AG09319 (cell line): ENCODE measurements at regions not wholly inside any gene's neighbourhood (a gene's known extent, or its start where the extent isn't known, plus 50 kb on each side); places are given as distances from the start of the nearest gene placed in this dataset.

Experiments
- DNase-seq: peaks from one replicate; pipeline ENCODE4 v3.0.0-alpha.2; 2010; ENCODE audit warnings: low read depth; ENCODE audit errors: extremely low read depth
- CTCF ChIP-seq: IDR thresholded peaks from 2 replicates; pipeline ENCODE4 v1.5.1; 2011; ENCODE audit warnings: low read depth, mild to moderate bottlenecking, inconsistent platforms, low read length, moderate library complexity

DNA sequence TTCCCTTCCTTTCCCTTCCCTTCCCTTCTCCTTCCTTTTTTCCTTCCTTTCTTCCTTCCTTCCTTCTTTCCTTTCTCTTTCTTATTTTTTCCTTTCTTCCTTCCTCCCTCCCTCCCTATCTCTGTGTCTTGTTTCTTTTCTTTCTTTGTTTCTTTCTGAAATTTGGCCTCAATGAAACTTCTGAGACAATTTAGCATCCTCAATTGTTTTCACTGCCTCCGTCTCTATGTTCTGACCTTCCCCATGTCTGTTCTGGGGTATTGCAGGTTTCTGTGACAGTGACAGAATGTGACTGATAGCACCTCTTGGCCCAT is 81.7 kb upstream of the PAX1 start:
- TF ChIP-seq CTCF: no peak
- no peak for DNase-seq

GRCh38 chr20:21623074-21623780 is 82.2 kb upstream of the PAX1 start:
- no peak for DNase-seq
- TF ChIP-seq CTCF: no peak

DNA sequence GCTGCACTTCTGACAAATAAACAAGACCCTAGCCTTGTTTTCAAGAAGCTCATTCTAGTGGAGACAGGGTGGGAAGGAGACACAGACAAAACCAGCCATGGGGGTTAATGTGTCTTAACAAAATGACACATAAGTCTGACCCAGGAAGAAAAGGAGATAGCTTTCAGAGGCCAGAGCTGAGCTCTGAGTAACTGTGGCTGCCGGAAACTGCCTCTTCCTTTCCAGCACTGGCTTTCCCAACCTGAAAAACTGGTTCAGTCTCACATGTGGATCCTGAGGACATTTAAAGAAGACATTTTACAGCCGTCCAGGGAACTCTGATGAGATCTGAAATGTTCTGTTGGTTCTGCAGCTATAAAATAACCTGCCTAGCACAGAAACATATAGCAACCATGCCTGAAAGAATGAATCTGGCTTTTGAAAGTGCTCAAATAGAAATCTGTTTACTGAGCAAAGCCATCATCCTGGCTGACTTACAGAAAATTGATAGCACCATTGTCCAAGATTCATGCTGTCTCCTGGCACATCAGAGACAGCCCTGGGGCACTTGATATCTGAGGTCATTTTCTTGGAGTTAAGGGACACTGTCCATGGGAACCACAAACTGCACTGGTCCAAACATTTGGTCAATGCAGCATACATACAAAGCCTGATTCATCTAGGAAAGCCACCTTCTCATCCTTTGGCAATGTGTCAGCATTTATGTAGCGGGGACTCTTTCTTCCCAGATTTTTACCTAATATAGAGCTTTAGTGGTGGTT is 83.2 kb upstream of the PAX1 start:
- DNase-seq: no peak
- TF ChIP-seq CTCF: no peak

- no peak for TF ChIP-seq CTCF
- no peak for DNase-seq
Observed at GRCh38 chr20:21618759-21619416, 86.6 kb upstream of the PAX1 start.

DNA sequence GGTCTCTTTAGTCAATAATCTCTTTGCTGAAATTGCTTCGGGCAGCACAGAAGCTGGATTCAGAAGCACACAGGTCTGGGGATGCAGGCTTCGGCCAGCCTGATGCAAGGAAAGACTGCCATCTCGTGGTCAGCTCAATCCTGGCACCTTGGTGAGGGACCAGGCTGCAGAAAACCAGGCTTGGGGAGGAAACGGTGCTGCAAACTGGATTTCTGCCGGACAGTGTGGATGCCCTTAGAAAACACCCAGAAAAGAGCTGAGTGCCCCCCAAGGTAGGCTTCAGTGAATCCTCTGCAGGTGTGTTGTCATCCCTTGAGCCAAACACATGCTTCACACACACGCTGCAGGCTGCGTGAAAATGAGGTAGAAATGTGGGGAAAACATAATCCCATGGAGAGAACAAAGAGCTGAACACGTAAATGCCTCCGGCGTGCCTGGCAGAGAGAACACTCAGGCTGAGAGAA is 89.8 kb upstream of the PAX1 start:
- peak; percentile 73 for TF ChIP-seq CTCF
- DNase-seq: no peak

DNA sequence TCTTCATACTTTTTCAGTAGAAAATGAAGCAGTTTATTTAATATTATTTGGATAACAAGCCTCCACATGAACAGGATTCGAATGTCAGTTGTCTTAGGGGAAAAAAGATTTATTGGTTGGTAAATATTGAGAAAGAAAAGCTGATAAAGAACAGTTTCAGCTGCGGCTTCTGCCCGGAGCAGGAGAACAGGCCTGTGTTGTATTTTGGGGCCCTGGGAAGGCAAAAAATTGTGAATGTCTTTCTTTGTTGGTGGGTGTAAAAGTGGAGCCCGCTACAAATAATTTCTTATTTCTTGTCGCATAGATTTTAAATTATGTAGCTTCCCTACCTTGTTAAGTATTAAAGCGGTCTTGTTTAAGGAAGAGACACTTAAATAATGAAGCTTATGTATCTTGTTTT is 90.5 kb upstream of the PAX1 start:
- no peak for DNase-seq
- no peak for TF ChIP-seq CTCF

GRCh38 chr20:21613512-21613911 is 92.0 kb upstream of the PAX1 start:
- no peak for TF ChIP-seq CTCF
- no peak for DNase-seq
